GM18873 (cell line): ENCODE measurements at regions not wholly inside any gene's neighbourhood (a gene's known extent, or its start where the extent isn't known, plus 50 kb on each side); places are given as distances from the start of the nearest gene placed in this dataset.

ENCODE experiments used
- ATAC-seq: cut with Tn5 transposase; IDR thresholded peaks from one replicate; pipeline ENCODE4 v1.9.1; 2021; ENCODE audit warnings: mild to moderate bottlenecking, moderate library complexity, moderate number of reproducible peaks; ENCODE audit not compliant: unreplicated experiment, low FRiP score

- ATAC-seq: no peak
Measured at GRCh38 chr5:117880932-117881331, 1107.4 kb downstream of the DTWD2 start.

- no peak for ATAC-seq
Measured at GRCh38 chr5:117877731-117878130, 1110.6 kb downstream of the DTWD2 start.

- no peak for ATAC-seq
Measured at GRCh38 chr5:117872798-117873368, 1115.5 kb downstream of the DTWD2 start.

- ATAC-seq: no peak
Measured at GRCh38 chr5:117869596-117869995, 1118.8 kb downstream of the DTWD2 start.

GRCh38 chr5:117863586-117864296 lies 1124.6 kb downstream of the DTWD2 start:
- no peak for ATAC-seq

GRCh38 chr5:117860550-117860949 lies 1127.8 kb downstream of the DTWD2 start:
- no peak for ATAC-seq

- no peak for ATAC-seq
Measured at GRCh38 chr5:117859176-117859575, 1129.2 kb downstream of the DTWD2 start.

- no peak for ATAC-seq
Measured at GRCh38 chr5:117856713-117857112, 1131.6 kb downstream of the DTWD2 start.

- ATAC-seq: no peak
Measured at GRCh38 chr5:117837786-117838185, 1150.6 kb downstream of the DTWD2 start.

GRCh38 chr5:117833691-117834090 lies 1154.7 kb downstream of the DTWD2 start:
- ATAC-seq: no peak

GRCh38 chr5:117829646-117830045 lies 1158.7 kb downstream of the DTWD2 start:
- ATAC-seq: no peak

GRCh38 chr5:117813850-117814249 lies 1174.5 kb downstream of the DTWD2 start:
- no peak for ATAC-seq

- ATAC-seq: no peak
Measured at GRCh38 chr5:117812861-117813260, 1175.5 kb downstream of the DTWD2 start.

GRCh38 chr5:117809251-117809650 lies 1179.1 kb downstream of the DTWD2 start:
- ATAC-seq: no peak

GRCh38 chr5:117805058-117805457 lies 1183.3 kb downstream of the DTWD2 start:
- no peak for ATAC-seq

GRCh38 chr5:117803533-117803932 lies 1184.8 kb downstream of the DTWD2 start:
- ATAC-seq: no peak

- ATAC-seq: no peak
Measured at GRCh38 chr5:117801583-117801982, 1186.8 kb downstream of the DTWD2 start.

- ATAC-seq: no peak
Measured at GRCh38 chr5:117800261-117800660, 1188.1 kb downstream of the DTWD2 start.

GRCh38 chr5:117794847-117795246 lies 1193.5 kb downstream of the DTWD2 start:
- no peak for ATAC-seq

- ATAC-seq: no peak
Measured at GRCh38 chr5:117793963-117794362, 1194.4 kb downstream of the DTWD2 start.

- ATAC-seq: no peak
Measured at GRCh38 chr5:117792476-117792875, 1195.9 kb downstream of the DTWD2 start.

- ATAC-seq: no peak
Measured at GRCh38 chr5:117788596-117788995, 1199.8 kb downstream of the DTWD2 start.
